ENCODE measurements at regions not wholly inside any gene's neighbourhood (a gene's known extent, or its start where the extent isn't known, plus 50 kb on each side); places are given as distances from the start of the nearest gene placed in this dataset.
"Not testable (repeated sequence)": the region's sequence is repeated elsewhere in the genome, so short reads cannot be mapped to it uniquely, and the experiment has no call there.

GRCh38 chr7:20839196-20839735, 52.6 kb upstream of the SP8 start:
- DNase-seq (ENCODE audit: low spot score): no peak

GRCh38 chr7:20839987-20840386, 53.3 kb upstream of the SP8 start:
- DNase-seq (ENCODE audit: low spot score): no peak

GRCh38 chr7:20846791-20847190, 60.1 kb upstream of the SP8 start:
- DNase-seq (ENCODE audit: low spot score): no peak

GRCh38 chr7:20858951-20859350, 72.3 kb upstream of the SP8 start:
- DNase-seq (ENCODE audit: low spot score): no peak

- DNase-seq (ENCODE audit: low spot score): no peak
These were observed 74.8 kb upstream of the SP8 start for GRCh38 chr7:20861468-20861867.

GRCh38 chr7:20862554-20862953, 75.9 kb upstream of the SP8 start:
- no peak for DNase-seq (ENCODE audit: low spot score)

- no peak for DNase-seq (ENCODE audit: low spot score)
These were observed 77.5 kb upstream of the SP8 start for GRCh38 chr7:20864221-20864620.

GRCh38 chr7:20865684-20866083, 79.0 kb upstream of the SP8 start:
- no peak for DNase-seq (ENCODE audit: low spot score)

GRCh38 chr7:20870977-20871376, 84.3 kb upstream of the SP8 start:
- DNase-seq (ENCODE audit: low spot score): no peak

GRCh38 chr7:20892776-20893175, 106.1 kb upstream of the SP8 start:
- DNase-seq (ENCODE audit: low spot score): no peak

GRCh38 chr7:20894806-20895205, 108.1 kb upstream of the SP8 start:
- peak; percentile 74 for DNase-seq (ENCODE audit: low spot score)

- peak; percentile 83 for DNase-seq (ENCODE audit: low spot score)
These were observed 108.9 kb upstream of the SP8 start for GRCh38 chr7:20895563-20895962.

GRCh38 chr7:20896996-20897395, 110.3 kb upstream of the SP8 start:
- no peak for DNase-seq (ENCODE audit: low spot score)

GRCh38 chr7:20906801-20907453, 120.2 kb upstream of the SP8 start:
- no peak for DNase-seq (ENCODE audit: low spot score)

GRCh38 chr7:20911081-20911480, 124.4 kb upstream of the SP8 start:
- DNase-seq (ENCODE audit: low spot score): no peak

- DNase-seq (ENCODE audit: low spot score): no peak
These were observed 127.2 kb upstream of the SP8 start for GRCh38 chr7:20913853-20914252.

GRCh38 chr7:20916311-20916710, 129.6 kb upstream of the SP8 start:
- DNase-seq (ENCODE audit: low spot score): no peak

- DNase-seq (ENCODE audit: low spot score): no peak
These were observed 130.9 kb upstream of the SP8 start for GRCh38 chr7:20917603-20918002.

- no peak for DNase-seq (ENCODE audit: low spot score)
These were observed 131.5 kb upstream of the SP8 start for GRCh38 chr7:20918156-20918555.

- DNase-seq (ENCODE audit: low spot score): not testable (repeated sequence)
These were observed 140.5 kb upstream of the SP8 start for GRCh38 chr7:20927178-20927577.

GRCh38 chr7:20927976-20928375, 141.3 kb upstream of the SP8 start:
- peak; percentile 63 for DNase-seq (ENCODE audit: low spot score)

- DNase-seq (ENCODE audit: low spot score): no peak
These were observed 142.5 kb upstream of the SP8 start for GRCh38 chr7:20929199-20929598.

GRCh38 chr7:20931739-20932138, 145.1 kb upstream of the SP8 start:
- no peak for DNase-seq (ENCODE audit: low spot score)

GRCh38 chr7:20932785-20933527, 146.3 kb upstream of the SP8 start:
- peak; percentile 76 for DNase-seq (ENCODE audit: low spot score)
